PC-3 (cell line): ENCODE measurements at regions not wholly inside any gene's neighbourhood (a gene's known extent, or its start where the extent isn't known, plus 50 kb on each side); places are given as distances from the start of the nearest gene placed in this dataset.

ENCODE experiments used
- ATAC-seq: fragments of 200-7000 bp; cut with Tn5 transposase; 2 replicates; pipeline ENCODE4 v1.9.1; 2020; ENCODE audit warnings: mild to moderate bottlenecking, moderate library complexity
- BruUV-seq: library from RNA; stranded (reverse); fragments of 400-500 nt; replicated peaks from 2 replicates; lab custom pipeline; 2021; lab: Mats Ljungman, UMichigan
- CTCF ChIA-PET: fragments of 300-600 bp; sonication (Branson Sonifier 250); formaldehyde crosslinking; loops from one replicate; lab custom pipeline; 2022; ENCODE audit warnings: antibody characterized with exemption; lab: Charles Lee
- POLR2A ChIA-PET: fragments of 300-600 bp; sonication (Branson Sonifier 250); formaldehyde crosslinking; loops from one replicate; lab custom pipeline; 2022; ENCODE audit warnings: antibody characterized with exemption; ENCODE audit not compliant: unreplicated experiment; lab: Charles Lee
- DNase-seq: peaks from one replicate; pipeline ENCODE4 v3.0.0-alpha.2; 2015
- H2AFZ ChIP-seq: fragments of 300-600 bp; sonication (generic); 2 replicates; pipeline ENCODE4 v1.6.0; 2016; ENCODE audit warnings: antibody characterized with exemption, low read length
- H3F3A ChIP-seq: fragments of 300-600 bp; sonication (generic); one replicate; pipeline ENCODE4 v1.6.0; 2017; ENCODE audit warnings: antibody characterized with exemption, low read length, control low read depth, mild to moderate bottlenecking; ENCODE audit not compliant: unreplicated experiment
- H3K27ac ChIP-seq: fragments of 300-600 bp; sonication (generic); 2 replicates; pipeline ENCODE4 v1.5.1; 2016; ENCODE audit warnings: mild to moderate bottlenecking, low read length
- H3K27me3 ChIP-seq: fragments of 300-600 bp; sonication (generic); 2 replicates; pipeline ENCODE4 v1.6.1; 2016; ENCODE audit warnings: low read length, mixed read lengths
- H3K36me3 ChIP-seq: fragments of 300-600 bp; sonication (generic); 2 replicates; pipeline ENCODE4 v1.6.1; 2016; ENCODE audit warnings: low read depth, mixed run types, low read length, mixed read lengths
- H3K4me1 ChIP-seq: fragments of 300-600 bp; sonication (generic); 2 replicates; pipeline ENCODE4 v1.5.1; 2016; ENCODE audit warnings: low read length; ENCODE audit not compliant: insufficient read depth
- H3K4me2 ChIP-seq: fragments of 300-600 bp; sonication (generic); 2 replicates; pipeline ENCODE4 v1.6.0; 2016; ENCODE audit warnings: low read length
- H3K4me3 ChIP-seq: fragments of 300-600 bp; sonication (generic); 2 replicates; pipeline ENCODE4 v1.5.1; 2016; ENCODE audit warnings: mild to moderate bottlenecking, low read length, mixed read lengths
- H3K79me2 ChIP-seq: fragments of 300-600 bp; sonication (generic); 2 replicates; pipeline ENCODE4 v1.6.1; 2017; ENCODE audit warnings: low read length, mixed read lengths
- H3K9ac ChIP-seq: fragments of 300-600 bp; sonication (generic); 2 replicates; pipeline ENCODE4 v1.6.0; 2016; ENCODE audit warnings: mild to moderate bottlenecking, low read length
- H3K9me2 ChIP-seq: fragments of 300-600 bp; sonication (generic); replicated peaks from 2 replicates; pipeline ENCODE4 v1.6.1; 2016; ENCODE audit warnings: mixed run types, low read length, mixed read lengths
- H3K9me3 ChIP-seq: fragments of 300-600 bp; sonication (generic); 2 replicates; pipeline ENCODE4 v1.6.1; 2016; ENCODE audit warnings: low read length, mixed read lengths
- H4K20me1 ChIP-seq: fragments of 300-600 bp; sonication (generic); 2 replicates; pipeline ENCODE4 v1.6.1; 2016; ENCODE audit warnings: low read length, mixed read lengths
- EZH2 ChIP-seq: fragments of 300-600 bp; sonication (generic); IDR thresholded peaks from one replicate; pipeline ENCODE4 v1.6.1; 2017; ENCODE audit warnings: antibody characterized with exemption, mild to moderate bottlenecking, low read length; ENCODE audit not compliant: unreplicated experiment
- EZH2phosphoT487 ChIP-seq: fragments of 300-600 bp; sonication (generic); IDR thresholded peaks from 2 replicates; pipeline ENCODE4 v1.6.1; 2018; ENCODE audit warnings: mild to moderate bottlenecking, antibody characterized with exemption, low read length, borderline replicate concordance
- intact Hi-C: fragments of 100-400 bp; cut with micrococcal nuclease; formaldehyde crosslinking; loops from 2 replicates; pipeline ENCODE4 v1.9.0; 2023
- TF ChIP-seq, protein P1 (sequence below): fragments of 300-600 bp; sonication (generic); conservative IDR thresholded peaks from 2 replicates; pipeline ENCODE4 v1.5.1; 2017; ENCODE audit warnings: antibody characterized with exemption, low read depth, mild to moderate bottlenecking, low read length

DNA sequence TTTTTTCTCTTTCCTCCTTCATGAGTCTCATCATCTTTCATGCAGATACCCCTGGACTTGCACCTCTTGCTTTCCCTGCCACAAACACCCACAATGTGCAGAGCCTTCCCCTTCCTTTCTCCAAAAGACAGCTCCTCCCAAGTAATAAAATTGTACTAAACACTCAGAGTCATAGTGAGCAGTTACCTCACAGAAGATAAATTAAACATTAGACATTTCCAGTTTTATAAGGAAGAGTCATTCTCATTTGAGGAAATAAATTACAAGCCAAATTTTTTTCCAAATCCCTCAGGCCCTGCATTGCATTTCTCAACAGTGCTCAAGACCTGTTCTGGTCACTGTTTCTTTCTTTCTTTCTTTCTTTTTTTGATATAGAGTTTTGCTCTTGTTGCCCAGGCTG is 131.5 kb downstream of the ATPSCKMT start:
- BruUV-seq = no TSS peak
- DNase-seq = peak; percentile 81

DNA sequence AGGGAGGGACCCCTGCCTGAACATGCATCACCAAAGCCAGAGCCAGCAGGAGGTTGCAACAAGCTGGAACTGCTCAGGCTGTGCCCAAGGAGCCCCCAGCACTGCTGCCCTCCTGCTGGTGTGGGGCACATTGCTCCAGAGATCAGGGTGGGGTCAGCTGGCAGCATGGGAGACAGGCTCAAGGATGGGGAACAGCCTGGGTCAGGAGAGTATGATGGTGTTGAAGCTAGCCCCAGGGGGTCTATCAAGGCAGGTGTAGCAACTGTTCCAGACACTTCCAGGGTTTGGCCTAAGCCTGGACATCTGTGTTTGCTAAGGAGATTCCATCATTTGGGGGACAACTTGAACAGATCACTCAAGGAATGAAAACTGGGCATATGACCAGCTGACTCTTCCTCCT is 133.1 kb downstream of the ATPSCKMT start:
- no peak overlapping the region for H2AFZ ChIP-seq
- POLR2A ChIA-PET = no interaction called here
- H3K27me3 ChIP-seq = no peaks in the 10 kb centered on the region
- H3K79me2 ChIP-seq = no peaks in the 10 kb centered on the region
- H4K20me1 ChIP-seq = no peaks in the 10 kb centered on the region
- ATAC-seq (no peak), DNase-seq (no peak)
- TF ChIP-seq EZH2phosphoT487 (no peak), EZH2 (no peak)
- TF ChIP-seq, protein P1, sequence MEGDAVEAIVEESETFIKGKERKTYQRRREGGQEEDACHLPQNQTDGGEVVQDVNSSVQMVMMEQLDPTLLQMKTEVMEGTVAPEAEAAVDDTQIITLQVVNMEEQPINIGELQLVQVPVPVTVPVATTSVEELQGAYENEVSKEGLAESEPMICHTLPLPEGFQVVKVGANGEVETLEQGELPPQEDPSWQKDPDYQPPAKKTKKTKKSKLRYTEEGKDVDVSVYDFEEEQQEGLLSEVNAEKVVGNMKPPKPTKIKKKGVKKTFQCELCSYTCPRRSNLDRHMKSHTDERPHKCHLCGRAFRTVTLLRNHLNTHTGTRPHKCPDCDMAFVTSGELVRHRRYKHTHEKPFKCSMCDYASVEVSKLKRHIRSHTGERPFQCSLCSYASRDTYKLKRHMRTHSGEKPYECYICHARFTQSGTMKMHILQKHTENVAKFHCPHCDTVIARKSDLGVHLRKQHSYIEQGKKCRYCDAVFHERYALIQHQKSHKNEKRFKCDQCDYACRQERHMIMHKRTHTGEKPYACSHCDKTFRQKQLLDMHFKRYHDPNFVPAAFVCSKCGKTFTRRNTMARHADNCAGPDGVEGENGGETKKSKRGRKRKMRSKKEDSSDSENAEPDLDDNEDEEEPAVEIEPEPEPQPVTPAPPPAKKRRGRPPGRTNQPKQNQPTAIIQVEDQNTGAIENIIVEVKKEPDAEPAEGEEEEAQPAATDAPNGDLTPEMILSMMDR = no peak
- no peaks in the 10 kb centered on the region for H3F3A ChIP-seq
- H3K4me2 ChIP-seq = no peak overlapping the region
- intact Hi-C loops = loop anchor here (10.0 kb wide), 1 partner anchor 222 kb away; no protein-coding TSS in a partner anchor
- BruUV-seq = no TSS peak
- H3K4me1 ChIP-seq = peaks cover 10% of the 10 kb centered on the region; the same call in 1 of the 2 replicates
- CTCF ChIA-PET = interaction anchor here (0.5 kb wide), 1 partner anchor 740 kb away, joined by 3 read pairs; no protein-coding TSS in a partner anchor
- H3K4me3 ChIP-seq = no peak overlapping the region
- no peak overlapping the region for H3K9ac ChIP-seq
- no peaks in the 10 kb centered on the region for H3K36me3 ChIP-seq
- no peaks in the 10 kb centered on the region for H3K9me3 ChIP-seq
- no peaks in the 10 kb centered on the region for H3K9me2 ChIP-seq
- no peak overlapping the region for H3K27ac ChIP-seq

More for the DNA sequence above, 131.5 kb downstream of the ATPSCKMT start:
- intact Hi-C loops = loop anchor here (10.0 kb wide), 1 partner anchor 223 kb away; no protein-coding TSS in a partner anchor
- peaks cover 6% of the 10 kb centered on the region; the same call in 1 of the 2 replicates for H3K4me1 ChIP-seq
- no peak overlapping the region for H3K9ac ChIP-seq
- no peaks in the 10 kb centered on the region for H3K9me3 ChIP-seq
- H3K27ac ChIP-seq = no peak overlapping the region
- CTCF ChIA-PET = no interaction called here
- POLR2A ChIA-PET = no interaction called here
- no peaks in the 10 kb centered on the region for H3K36me3 ChIP-seq
- H3K4me3 ChIP-seq = no peak overlapping the region
- H3K4me2 ChIP-seq = no peak overlapping the region
- TF ChIP-seq EZH2phosphoT487 (no peak), EZH2 (no peak)
- TF ChIP-seq, protein P1 = no peak
- H3K79me2 ChIP-seq = no peaks in the 10 kb centered on the region
- ATAC-seq = peak; percentile 97
- H3K27me3 ChIP-seq = no peaks in the 10 kb centered on the region
- no peaks in the 10 kb centered on the region for H4K20me1 ChIP-seq
- H2AFZ ChIP-seq = no peak overlapping the region
- no peaks in the 10 kb centered on the region for H3F3A ChIP-seq
- H3K9me2 ChIP-seq = no peaks in the 10 kb centered on the region

DNA sequence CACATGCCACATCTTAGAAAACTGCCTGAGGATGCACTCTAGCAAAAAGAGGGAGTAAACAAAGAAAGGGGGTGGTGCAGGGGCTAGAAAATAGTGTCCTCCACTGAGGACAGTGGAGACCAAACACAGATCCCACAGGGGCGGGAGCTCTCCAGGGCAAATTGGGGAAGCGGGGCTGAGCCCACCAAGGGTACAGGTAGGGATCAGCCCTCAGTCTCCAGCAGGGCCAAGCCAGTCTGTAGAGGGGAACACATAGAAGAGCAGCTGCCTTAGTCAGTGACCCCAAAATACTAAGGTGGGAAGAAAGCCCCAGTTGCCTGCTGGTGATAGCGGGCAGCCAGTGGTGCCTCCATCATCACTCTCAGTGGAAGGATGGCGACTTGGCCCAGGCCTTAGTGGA is 134.0 kb downstream of the ATPSCKMT start:
- H3K27me3 ChIP-seq = no peaks in the 10 kb centered on the region
- H2AFZ ChIP-seq = no peak overlapping the region
- H3K9me3 ChIP-seq = no peaks in the 10 kb centered on the region
- no peak for ATAC-seq
- no peak overlapping the region for H3K4me2 ChIP-seq
- H3K9me2 ChIP-seq = no peaks in the 10 kb centered on the region
- no peaks in the 10 kb centered on the region for H4K20me1 ChIP-seq
- peaks cover 10% of the 10 kb centered on the region; the same call in 1 of the 2 replicates for H3K4me1 ChIP-seq
- H3K27ac ChIP-seq = no peak overlapping the region
- CTCF ChIA-PET = no interaction called here
- no peaks in the 10 kb centered on the region for H3F3A ChIP-seq
- no peak for DNase-seq
- H3K9ac ChIP-seq = no peak overlapping the region
- H3K79me2 ChIP-seq = no peaks in the 10 kb centered on the region
- intact Hi-C loops = loop anchor here (10.0 kb wide), 1 partner anchor 221 kb away; no protein-coding TSS in a partner anchor
- no peaks in the 10 kb centered on the region for H3K36me3 ChIP-seq
- BruUV-seq = no TSS peak
- H3K4me3 ChIP-seq = no peak overlapping the region
- POLR2A ChIA-PET = no interaction called here
- TF ChIP-seq EZH2 = no peak
- TF ChIP-seq EZH2phosphoT487 = no peak
- TF ChIP-seq, protein P1 = no peak
